ENCODE measurements at regions not wholly inside any gene's neighbourhood (a gene's known extent, or its start where the extent isn't known, plus 50 kb on each side); places are given as distances from the start of the nearest gene placed in this dataset.
A peak's percentile ranks its signal among the peaks of the same experiment; 100 is the strongest.

GRCh38 chr15:38714309-38715072 is 149.9 kb upstream of the RASGRP1 start:
- no peak overlapping the region for H3K27ac ChIP-seq (ENCODE audit: low read length)

GRCh38 chr15:38720893-38721567 is 156.4 kb upstream of the RASGRP1 start:
- Histone ChIP-seq H3K27me3 (ENCODE audit: control insufficient read depth, insufficient read depth) (no peaks in the 10 kb centered on the region), H3K4me1 (ENCODE audit: control insufficient read depth, insufficient read depth, low read length) (no peaks in the 10 kb centered on the region), H3K4me3 (ENCODE audit: low read length) (no peak overlapping the region), H3K27ac (ENCODE audit: low read length) (no peak overlapping the region), H3K9me3 (ENCODE audit: control insufficient read depth, low read length) (no peaks in the 10 kb centered on the region)
- intact Hi-C loops (cut with DNase I), result no loop called here
- ATAC-seq (peak in 1 of 2 donors; percentile 43), DNase-seq (no peak)
- WGBS, result 69% methylated on average over 4 of the region's 4 CpGs

More at GRCh38 chr15:38714309-38715072, 149.9 kb upstream of the RASGRP1 start:
- ATAC-seq (no peak), DNase-seq (no peak)
- intact Hi-C loops (cut with DNase I), result loop anchor here in 1 of 4 donors (10.0 kb wide), 1 partner anchor 970 kb away; no protein-coding TSS in a partner anchor
- H3K27me3 ChIP-seq (ENCODE audit: control insufficient read depth, insufficient read depth), result no peaks in the 10 kb centered on the region
- H3K4me1 ChIP-seq (ENCODE audit: control insufficient read depth, insufficient read depth, low read length), result no peaks in the 10 kb centered on the region
- no peak overlapping the region for H3K4me3 ChIP-seq (ENCODE audit: low read length)
- WGBS, result 67% methylated on average over 4 of the region's 4 CpGs
- H3K9me3 ChIP-seq (ENCODE audit: control insufficient read depth, low read length), result no peaks in the 10 kb centered on the region

GRCh38 chr15:38721568-38721945 is 156.9 kb upstream of the RASGRP1 start:
- DNase-seq (no peak), ATAC-seq (no peak)
- intact Hi-C loops (cut with DNase I), result no loop called here
- Histone ChIP-seq H3K27ac (ENCODE audit: low read length) (no peak overlapping the region), H3K9me3 (ENCODE audit: control insufficient read depth, low read length) (no peaks in the 10 kb centered on the region), H3K27me3 (ENCODE audit: control insufficient read depth, insufficient read depth) (no peaks in the 10 kb centered on the region), H3K4me3 (ENCODE audit: low read length) (no peak overlapping the region), H3K4me1 (ENCODE audit: control insufficient read depth, insufficient read depth, low read length) (no peaks in the 10 kb centered on the region)
- WGBS, result 86% methylated on average over 3 of the region's 3 CpGs

- DNase-seq (no peak), ATAC-seq (no peak)
- no peak overlapping the region for H3K27ac ChIP-seq (ENCODE audit: low read length)
- no peaks in the 10 kb centered on the region for H3K27me3 ChIP-seq (ENCODE audit: control insufficient read depth, insufficient read depth)
- H3K4me3 ChIP-seq (ENCODE audit: low read length), result no peak overlapping the region
- H3K9me3 ChIP-seq (ENCODE audit: control insufficient read depth, low read length), result no peaks in the 10 kb centered on the region
- 81% methylated on average over 1 of the region's 1 CpG for WGBS
- intact Hi-C loops (cut with DNase I), result no loop called here
- no peaks in the 10 kb centered on the region for H3K4me1 ChIP-seq (ENCODE audit: control insufficient read depth, insufficient read depth, low read length)
These were observed 157.6 kb upstream of the RASGRP1 start for GRCh38 chr15:38722236-38722635.

GRCh38 chr15:38724827-38725226 is 160.2 kb upstream of the RASGRP1 start:
- ATAC-seq, result no peak

GRCh38 chr15:38726187-38726586 is 161.6 kb upstream of the RASGRP1 start:
- H3K27ac ChIP-seq (ENCODE audit: low read length), result no peak overlapping the region
- ATAC-seq (no peak), DNase-seq (no peak)
- no peak overlapping the region for H3K4me3 ChIP-seq (ENCODE audit: low read length)
- no peaks in the 10 kb centered on the region for H3K4me1 ChIP-seq (ENCODE audit: control insufficient read depth, insufficient read depth, low read length)
- intact Hi-C loops (cut with DNase I), result no loop called here
- H3K27me3 ChIP-seq (ENCODE audit: control insufficient read depth, insufficient read depth), result no peaks in the 10 kb centered on the region
- 80% methylated on average over 1 of the region's 1 CpG for WGBS
- H3K9me3 ChIP-seq (ENCODE audit: control insufficient read depth, low read length), result no peaks in the 10 kb centered on the region

More at GRCh38 chr15:38724827-38725226, 160.2 kb upstream of the RASGRP1 start:
- H3K27ac ChIP-seq (ENCODE audit: low read length), result no peak overlapping the region
- DNase-seq, result no peak
- no peak overlapping the region for H3K4me3 ChIP-seq (ENCODE audit: low read length)
- no peaks in the 10 kb centered on the region for H3K27me3 ChIP-seq (ENCODE audit: control insufficient read depth, insufficient read depth)
- 95% methylated on average over 5 of the region's 5 CpGs for WGBS
- intact Hi-C loops (cut with DNase I), result no loop called here
- H3K9me3 ChIP-seq (ENCODE audit: control insufficient read depth, low read length), result no peaks in the 10 kb centered on the region
- no peaks in the 10 kb centered on the region for H3K4me1 ChIP-seq (ENCODE audit: control insufficient read depth, insufficient read depth, low read length)

GRCh38 chr15:38733331-38733730 is 168.7 kb upstream of the RASGRP1 start:
- H3K27ac ChIP-seq (ENCODE audit: low read length), result no peak overlapping the region
- ATAC-seq (no peak), DNase-seq (no peak)
- H3K4me3 ChIP-seq (ENCODE audit: low read length), result no peak overlapping the region
- no peaks in the 10 kb centered on the region for H3K4me1 ChIP-seq (ENCODE audit: control insufficient read depth, insufficient read depth, low read length)
- H3K9me3 ChIP-seq (ENCODE audit: control insufficient read depth, low read length), result no peaks in the 10 kb centered on the region
- H3K27me3 ChIP-seq (ENCODE audit: control insufficient read depth, insufficient read depth), result no peaks in the 10 kb centered on the region
- intact Hi-C loops (cut with DNase I), result no loop called here

GRCh38 chr15:38740206-38740605 is 175.6 kb upstream of the RASGRP1 start:
- Histone ChIP-seq H3K9me3 (ENCODE audit: control insufficient read depth, low read length) (no peaks in the 10 kb centered on the region), H3K27me3 (ENCODE audit: control insufficient read depth, insufficient read depth) (no peaks in the 10 kb centered on the region), H3K4me3 (ENCODE audit: low read length) (no peak overlapping the region), H3K4me1 (ENCODE audit: control insufficient read depth, insufficient read depth, low read length) (no peaks in the 10 kb centered on the region), H3K27ac (ENCODE audit: low read length) (no peak overlapping the region)
- DNase-seq (no peak), ATAC-seq (no peak)
- intact Hi-C loops (cut with DNase I), result no loop called here
- WGBS, result 84% methylated on average over 5 of the region's 5 CpGs

- intact Hi-C loops (cut with DNase I), result no loop called here
- no peaks in the 10 kb centered on the region for H3K27me3 ChIP-seq (ENCODE audit: control insufficient read depth, insufficient read depth)
- no peak overlapping the region for H3K4me3 ChIP-seq (ENCODE audit: low read length)
These were observed 178.5 kb upstream of the RASGRP1 start for GRCh38 chr15:38743147-38743546.

GRCh38 chr15:38745126-38745525 is 180.5 kb upstream of the RASGRP1 start:
- no peaks in the 10 kb centered on the region for H3K27me3 ChIP-seq (ENCODE audit: control insufficient read depth, insufficient read depth)
- DNase-seq (no peak), ATAC-seq (no peak)
- intact Hi-C loops (cut with DNase I), result no loop called here
- no peaks in the 10 kb centered on the region for H3K9me3 ChIP-seq (ENCODE audit: control insufficient read depth, low read length)
- H3K4me3 ChIP-seq (ENCODE audit: low read length), result no peak overlapping the region
- H3K27ac ChIP-seq (ENCODE audit: low read length), result no peak overlapping the region
- WGBS, result 79% methylated on average over 1 of the region's 1 CpG
- no peaks in the 10 kb centered on the region for H3K4me1 ChIP-seq (ENCODE audit: control insufficient read depth, insufficient read depth, low read length)

More at GRCh38 chr15:38743147-38743546, 178.5 kb upstream of the RASGRP1 start:
- ATAC-seq (no peak), DNase-seq (no peak)
- Histone ChIP-seq H3K4me1 (ENCODE audit: control insufficient read depth, insufficient read depth, low read length) (no peaks in the 10 kb centered on the region), H3K27ac (ENCODE audit: low read length) (no peak overlapping the region), H3K9me3 (ENCODE audit: control insufficient read depth, low read length) (no peaks in the 10 kb centered on the region)
- WGBS, result 76% methylated on average over 3 of the region's 3 CpGs

GRCh38 chr15:38745626-38746025 is 181.0 kb upstream of the RASGRP1 start:
- H3K4me3 ChIP-seq (ENCODE audit: low read length), result no peak overlapping the region
- H3K27ac ChIP-seq (ENCODE audit: low read length), result no peak overlapping the region
- H3K27me3 ChIP-seq (ENCODE audit: control insufficient read depth, insufficient read depth), result no peaks in the 10 kb centered on the region
- no peaks in the 10 kb centered on the region for H3K4me1 ChIP-seq (ENCODE audit: control insufficient read depth, insufficient read depth, low read length)
- ATAC-seq, result no peak
- intact Hi-C loops (cut with DNase I), result no loop called here
- H3K9me3 ChIP-seq (ENCODE audit: control insufficient read depth, low read length), result no peaks in the 10 kb centered on the region
- no peak for DNase-seq
- WGBS, result 69% methylated on average over 3 of the region's 3 CpGs
